ENCODE measurements at regions not wholly inside any gene's neighbourhood (a gene's known extent, or its start where the extent isn't known, plus 50 kb on each side); places are given as distances from the start of the nearest gene placed in this dataset.

DNA sequence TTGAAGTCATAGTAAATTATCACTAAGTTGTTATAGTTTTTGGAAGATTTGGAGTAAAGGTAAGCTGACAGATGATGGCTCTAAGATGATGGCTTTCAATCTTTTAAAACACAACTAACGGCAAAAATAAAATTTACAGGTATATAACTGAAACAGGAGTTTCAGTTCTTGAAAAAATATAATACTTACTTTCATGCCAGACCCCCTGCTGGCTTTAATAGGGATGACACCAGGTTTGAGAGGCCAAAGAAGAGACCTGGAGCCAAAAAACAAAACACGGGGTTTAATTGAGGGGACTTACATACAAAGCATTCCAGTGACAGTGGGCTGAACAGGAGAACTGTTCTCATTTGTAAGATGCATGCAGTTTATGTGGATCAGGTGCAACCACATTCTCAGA lies 301.7 kb upstream of the PCSK5 start:
- intact Hi-C loops (cut with DNase I) = no loop called here
- DNase-seq = no peak

DNA sequence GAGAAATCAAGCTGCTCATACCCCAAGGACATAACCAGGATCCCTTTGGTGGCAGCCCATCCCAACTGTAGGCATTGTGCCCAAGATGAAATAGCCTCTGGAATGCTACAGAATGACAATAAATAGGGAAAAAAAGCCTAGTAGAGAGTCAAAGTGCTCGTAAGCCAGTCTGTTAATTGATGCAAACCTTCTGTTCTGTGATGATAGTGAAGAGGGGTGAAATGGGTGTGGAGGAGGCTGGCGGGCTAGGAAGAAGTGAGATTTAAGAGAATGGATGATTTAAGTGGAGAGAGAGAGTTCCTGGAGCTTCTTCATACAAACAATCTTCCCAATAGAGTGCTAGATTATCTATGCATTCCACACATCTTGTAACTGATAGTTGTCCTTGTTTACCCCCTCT lies 301.0 kb upstream of the PCSK5 start:
- DNase-seq = no peak
- intact Hi-C loops (cut with DNase I) = no loop called here

DNA sequence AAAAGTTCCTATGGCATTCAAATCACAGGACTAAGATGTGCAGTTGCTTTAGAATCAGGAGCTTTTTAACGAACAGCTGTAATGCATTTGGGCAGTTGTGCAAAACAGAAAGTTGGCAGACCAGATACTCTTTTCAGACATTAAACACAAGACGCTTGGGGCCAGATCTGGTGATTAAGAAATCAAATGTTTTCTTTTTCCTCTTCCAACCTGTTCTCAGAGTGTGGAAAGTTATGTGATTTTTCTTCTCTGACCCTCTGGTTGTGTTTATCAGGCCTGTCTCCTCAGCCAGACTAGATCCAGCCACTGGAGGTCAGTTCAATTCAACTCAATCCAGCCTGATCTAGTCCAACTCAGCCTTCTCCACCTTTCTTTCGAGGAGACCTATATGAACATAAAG lies 298.5 kb upstream of the PCSK5 start:
- DNase-seq = no peak
- intact Hi-C loops (cut with DNase I) = no loop called here

DNA sequence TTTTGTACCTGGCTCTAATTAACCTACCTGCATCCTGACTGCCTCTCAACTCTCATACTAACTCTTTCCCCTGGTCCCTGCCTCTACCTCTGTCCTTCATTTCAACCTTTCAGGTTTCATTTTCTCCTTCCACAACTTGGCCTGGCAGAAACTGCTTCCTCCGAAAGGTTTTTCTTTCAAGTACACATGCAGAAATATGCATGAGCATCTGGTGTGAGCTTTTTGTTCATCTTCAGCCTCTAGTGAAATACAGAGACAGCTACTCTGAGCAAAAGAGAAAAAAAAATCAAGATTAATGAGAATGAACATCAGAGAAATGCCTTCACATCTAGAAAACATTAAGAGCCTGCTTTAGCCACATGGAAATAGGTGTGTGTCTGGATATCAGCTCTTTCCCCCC lies 297.9 kb upstream of the PCSK5 start:
- DNase-seq = no peak
- intact Hi-C loops (cut with DNase I) = no loop called here

DNA sequence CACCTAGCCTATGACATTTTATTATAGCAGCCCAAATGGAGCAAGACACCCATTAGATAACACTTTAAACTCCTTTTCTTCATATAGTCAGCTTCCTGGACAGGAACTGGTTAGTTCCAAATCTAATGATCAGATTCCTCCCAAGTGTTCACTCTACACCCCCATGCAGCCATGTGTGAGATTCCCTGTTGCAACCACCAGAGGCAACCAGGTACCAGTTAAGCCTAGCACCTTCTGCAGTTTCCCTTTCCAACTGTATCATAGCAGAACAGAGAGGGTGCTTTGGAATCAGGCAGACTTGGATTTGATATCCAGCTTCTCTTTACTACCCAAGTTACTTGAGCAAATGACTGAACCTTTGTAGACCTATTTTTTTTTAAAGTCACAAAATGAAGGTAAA lies 296.6 kb upstream of the PCSK5 start:
- intact Hi-C loops (cut with DNase I) = no loop called here
- DNase-seq = no peak

DNA sequence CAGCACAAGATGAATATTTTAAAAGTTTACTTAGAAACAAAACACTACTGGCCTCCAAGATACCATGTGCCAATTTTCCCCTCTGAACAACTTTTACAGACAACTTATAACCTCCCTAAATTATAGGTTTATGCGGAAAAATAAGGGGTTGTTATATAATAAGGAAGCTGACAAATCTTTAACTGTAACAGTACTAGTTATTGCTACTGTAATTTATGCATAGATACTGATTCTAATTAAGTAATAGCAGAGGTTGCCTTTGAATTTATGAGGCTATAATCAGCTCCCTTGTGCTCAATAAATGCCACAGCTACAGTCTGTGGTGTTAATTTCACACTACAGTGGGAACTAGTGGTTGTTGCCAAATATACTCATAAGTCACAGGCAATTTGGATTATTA lies 291.3 kb upstream of the PCSK5 start:
- intact Hi-C loops (cut with DNase I) = no loop called here
- DNase-seq = no peak

DNA sequence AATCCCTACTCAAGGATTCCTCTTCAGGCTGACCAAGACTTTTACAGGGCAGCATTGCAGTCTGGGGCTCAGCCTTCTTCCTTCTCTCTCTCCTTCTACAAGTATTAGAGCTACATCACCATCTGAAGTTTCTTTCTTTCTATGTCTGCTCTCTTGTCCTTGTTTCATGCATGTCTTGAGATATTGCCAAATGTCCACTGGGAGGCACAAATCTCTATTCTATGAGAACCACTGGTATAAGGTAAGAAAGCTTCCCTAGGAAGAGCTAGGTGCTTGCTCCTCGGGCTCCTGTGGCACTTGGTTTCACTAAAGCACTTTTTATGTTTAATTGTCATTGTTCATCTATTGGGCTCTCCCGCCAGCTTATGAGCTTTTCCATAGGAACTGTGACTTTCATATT lies 289.2 kb upstream of the PCSK5 start:
- intact Hi-C loops (cut with DNase I) = no loop called here
- DNase-seq = no peak

DNA sequence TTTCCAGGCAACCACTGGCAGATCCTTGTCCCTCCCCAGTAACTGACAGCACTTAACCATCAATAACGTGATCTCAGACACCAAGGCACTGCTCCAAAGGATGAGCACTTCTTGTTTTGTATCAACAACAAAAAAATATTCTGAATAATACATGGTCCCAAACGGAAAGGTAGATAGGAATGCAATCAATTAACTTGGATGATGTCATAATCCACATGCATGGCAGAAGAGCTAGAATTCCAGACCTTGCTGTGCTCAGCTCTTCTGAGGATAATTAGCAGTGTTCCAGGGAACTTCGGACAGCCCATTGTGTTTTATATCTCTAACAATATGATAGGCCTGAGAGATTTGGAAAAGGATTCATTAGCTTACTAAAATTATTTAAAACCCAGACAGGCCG lies 288.4 kb upstream of the PCSK5 start:
- DNase-seq = no peak
- intact Hi-C loops (cut with DNase I) = no loop called here

DNA sequence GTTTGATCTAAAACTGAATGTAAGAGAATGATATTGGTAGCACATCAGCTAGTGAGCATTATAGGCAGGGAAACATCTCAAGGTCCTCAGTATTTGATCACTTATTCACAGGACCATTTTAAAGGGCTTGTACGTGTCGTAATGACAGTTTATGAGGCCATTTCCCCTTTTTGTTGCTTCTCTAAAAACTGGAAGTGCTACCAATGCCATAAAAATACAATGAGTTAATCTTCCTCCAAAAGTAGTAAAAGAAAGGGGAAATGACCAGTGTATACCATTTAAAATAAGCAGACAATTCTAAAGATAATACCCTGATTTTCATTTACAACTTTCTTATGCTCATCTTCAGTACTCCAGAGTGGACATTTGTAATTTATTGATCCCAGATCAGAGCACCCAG lies 285.8 kb upstream of the PCSK5 start:
- intact Hi-C loops (cut with DNase I) = no loop called here
- no peak for DNase-seq

DNA sequence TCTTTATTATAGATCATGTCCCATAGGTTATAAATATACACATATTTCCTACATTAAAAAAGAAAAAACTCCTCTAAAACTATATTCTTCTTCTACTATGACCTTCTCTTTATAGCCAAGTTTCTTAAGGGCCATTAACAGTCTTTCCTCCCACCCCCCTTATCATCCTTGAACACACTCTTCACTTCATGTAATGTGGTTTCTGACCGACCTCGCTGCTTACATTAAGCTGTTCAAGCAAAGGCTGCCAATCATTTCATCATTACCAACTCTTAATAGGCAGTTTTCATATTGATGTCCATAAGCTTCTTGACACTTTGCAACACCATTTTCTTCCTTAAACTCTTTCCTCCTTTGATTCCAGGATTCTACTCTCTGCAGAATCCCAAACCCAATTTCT lies 283.0 kb upstream of the PCSK5 start:
- intact Hi-C loops (cut with DNase I) = no loop called here
- DNase-seq = no peak

DNA sequence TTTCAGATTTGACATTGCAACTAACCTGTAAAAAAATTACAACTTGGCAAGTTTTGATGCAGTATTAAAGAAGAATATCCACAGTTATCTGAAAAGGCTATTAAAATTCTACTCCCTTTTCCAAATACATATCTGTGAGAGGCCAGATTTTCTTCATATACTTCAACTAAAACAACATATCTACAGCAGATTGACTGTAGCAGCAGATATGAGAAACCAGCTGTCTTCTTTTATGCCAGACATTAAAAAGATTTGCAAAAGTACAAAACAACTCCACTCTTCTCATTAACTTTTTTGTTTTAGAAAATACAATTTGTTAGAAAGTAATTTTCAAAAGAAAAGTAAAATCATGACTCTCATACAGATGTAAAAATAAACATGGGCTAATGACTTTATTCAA lies 281.1 kb upstream of the PCSK5 start:
- intact Hi-C loops (cut with DNase I) = no loop called here

DNA sequence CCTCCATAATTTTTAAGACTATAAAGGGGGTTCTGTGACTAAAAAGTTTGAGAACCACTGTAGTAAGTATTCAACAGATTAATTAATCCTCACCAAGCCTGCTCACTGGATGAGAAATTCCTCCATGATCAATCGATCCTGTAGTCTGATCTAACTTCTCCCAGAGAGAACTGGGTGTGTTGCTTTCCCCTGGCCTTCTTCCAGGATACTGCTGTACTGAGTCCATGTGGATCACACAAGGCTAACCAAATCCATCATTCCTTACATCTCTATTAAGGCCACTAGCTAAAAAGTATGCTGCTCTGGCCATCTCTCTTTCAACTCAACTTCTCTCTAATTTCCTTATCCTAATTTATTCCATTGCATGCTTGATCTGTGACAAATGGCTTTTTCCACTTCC lies 280.2 kb upstream of the PCSK5 start:
- no peak for DNase-seq
- intact Hi-C loops (cut with DNase I) = no loop called here

More for the DNA sequence above, 281.1 kb upstream of the PCSK5 start:
- no peak for DNase-seq

DNA sequence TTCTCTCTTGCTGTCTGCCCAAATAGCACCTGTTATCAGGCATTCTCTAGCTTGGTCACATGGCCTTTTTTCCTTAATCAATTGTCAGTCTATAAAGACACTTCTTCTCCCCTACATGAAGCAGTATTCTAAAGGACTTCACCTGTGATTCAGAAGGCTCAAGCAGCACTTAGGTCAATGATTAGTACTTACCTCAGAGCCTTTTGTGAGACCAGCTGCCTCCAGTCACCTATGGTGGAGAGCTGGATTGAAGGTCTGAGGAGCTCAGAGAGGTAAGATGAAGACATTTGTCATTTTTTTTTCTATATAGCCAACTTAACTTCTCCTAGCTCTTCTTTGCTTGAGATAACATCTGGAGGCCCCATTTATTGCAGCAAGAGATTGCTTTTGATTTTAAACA lies 278.3 kb upstream of the PCSK5 start:
- intact Hi-C loops (cut with DNase I) = no loop called here
- DNase-seq = no peak

DNA sequence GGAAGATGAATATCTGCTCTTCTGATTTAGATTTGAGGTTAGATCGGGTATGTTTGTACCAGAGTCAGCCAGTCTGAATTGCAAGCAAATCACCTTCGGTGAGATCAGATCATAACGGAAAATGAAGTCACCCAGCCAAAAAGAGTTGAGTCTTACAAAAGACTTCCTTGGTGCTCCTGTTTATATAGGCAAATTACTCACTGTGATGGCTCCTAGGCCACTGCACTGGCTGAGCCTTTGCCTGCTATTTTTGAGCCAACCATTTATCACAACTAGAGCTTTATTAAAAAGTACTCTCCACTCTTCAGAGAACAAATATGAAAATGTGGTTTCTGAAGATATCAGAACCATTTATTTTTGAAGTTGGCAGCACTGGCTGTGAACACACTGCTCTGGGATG lies 277.7 kb upstream of the PCSK5 start:
- intact Hi-C loops (cut with DNase I) = no loop called here
- DNase-seq = no peak

DNA sequence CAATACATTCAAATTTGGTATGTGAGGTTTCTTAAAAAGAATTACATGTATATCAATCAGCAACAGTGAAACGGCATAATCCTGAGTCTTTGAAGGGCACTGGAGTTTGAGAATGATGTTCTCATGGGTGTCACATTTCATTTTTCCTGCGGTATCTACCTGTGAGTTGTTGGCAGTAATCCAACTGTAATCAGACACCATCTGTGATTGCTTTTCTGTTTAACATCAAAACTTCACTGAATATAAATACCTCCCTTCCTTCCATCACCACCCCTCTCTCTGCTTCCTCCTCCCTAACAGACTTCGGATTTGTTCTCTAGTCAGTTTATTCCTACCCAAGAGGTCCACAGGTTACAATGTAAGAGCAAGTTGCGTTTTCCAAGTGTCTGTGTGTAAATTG lies 275.2 kb upstream of the PCSK5 start:
- intact Hi-C loops (cut with DNase I) = no loop called here

DNA sequence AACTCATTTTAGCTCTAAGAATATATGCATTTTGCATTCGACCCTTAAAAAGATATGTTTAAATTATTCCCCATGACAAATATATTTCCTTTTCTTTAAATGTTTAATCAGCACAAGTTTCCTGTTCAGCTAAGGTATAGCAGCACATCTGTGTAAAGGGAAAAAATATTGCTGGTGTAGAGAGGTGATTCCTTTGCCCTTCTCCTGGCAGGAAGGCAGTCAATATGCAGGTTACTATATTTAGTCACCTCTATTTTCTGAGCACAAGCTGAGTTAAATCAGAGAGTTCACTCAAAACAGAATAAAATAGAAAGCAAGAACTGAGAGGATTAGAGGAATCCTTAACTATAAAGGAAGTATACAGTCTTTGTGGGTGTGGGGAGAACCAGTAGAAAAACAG lies 274.4 kb upstream of the PCSK5 start:
- intact Hi-C loops (cut with DNase I) = no loop called here
- DNase-seq = no peak

More for the DNA sequence above, 275.2 kb upstream of the PCSK5 start:
- DNase-seq = no peak

DNA sequence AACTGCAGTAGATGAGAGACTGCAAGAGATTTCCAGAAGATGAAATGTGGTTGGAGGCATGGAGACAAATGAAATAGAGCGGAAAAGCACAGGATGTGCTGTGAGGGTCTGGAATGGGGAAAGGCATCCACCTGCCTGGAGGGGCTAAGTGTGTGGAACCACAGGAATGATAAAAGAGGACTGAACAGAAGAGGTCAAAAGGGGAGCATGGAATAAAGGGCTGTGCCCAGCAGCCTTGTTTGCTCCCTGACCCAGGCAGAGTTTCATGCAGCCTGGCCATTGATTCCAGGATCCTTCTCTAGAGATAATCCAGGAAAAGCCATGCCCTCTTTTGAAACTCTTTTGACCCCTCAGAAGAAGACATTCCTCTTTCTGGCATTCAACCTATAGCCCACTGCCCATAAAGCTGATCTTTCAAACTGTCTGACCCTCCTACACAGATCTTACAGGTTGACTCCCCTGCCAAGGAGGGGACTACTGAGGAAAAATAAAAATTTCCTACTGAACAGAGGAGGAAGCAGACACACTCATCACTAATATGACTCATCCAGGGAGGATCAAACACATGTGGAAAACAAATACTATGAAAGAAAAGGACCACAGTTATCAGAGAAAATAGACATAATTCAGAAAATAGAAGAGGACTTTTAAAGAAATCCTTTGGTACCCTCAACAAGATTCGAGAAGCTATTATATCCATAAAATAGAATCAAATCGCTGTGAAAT lies 273.5 kb upstream of the PCSK5 start:
- no peak for DNase-seq
- intact Hi-C loops (cut with DNase I) = no loop called here

DNA sequence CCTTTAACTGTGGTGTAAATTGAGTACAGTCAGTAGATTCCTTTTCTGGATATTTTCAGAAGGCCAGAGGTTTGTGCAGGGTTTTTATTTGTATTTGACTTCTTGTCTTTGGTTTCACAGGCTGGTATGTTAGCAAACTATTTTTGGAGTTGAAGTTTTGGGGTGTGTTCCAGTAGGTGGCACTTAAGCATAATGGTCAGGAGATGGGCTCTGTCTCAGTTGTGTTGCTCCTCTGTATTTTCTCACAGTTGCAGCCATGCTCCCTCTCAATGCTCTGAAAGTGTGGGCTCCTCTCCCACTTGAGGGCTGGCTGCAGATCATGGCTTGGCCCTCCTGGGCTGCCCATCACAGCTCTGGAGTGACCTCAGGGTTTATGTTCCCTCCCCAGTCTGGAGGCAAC lies 267.0 kb upstream of the PCSK5 start:
- intact Hi-C loops (cut with DNase I) = no loop called here
- DNase-seq = no peak

DNA sequence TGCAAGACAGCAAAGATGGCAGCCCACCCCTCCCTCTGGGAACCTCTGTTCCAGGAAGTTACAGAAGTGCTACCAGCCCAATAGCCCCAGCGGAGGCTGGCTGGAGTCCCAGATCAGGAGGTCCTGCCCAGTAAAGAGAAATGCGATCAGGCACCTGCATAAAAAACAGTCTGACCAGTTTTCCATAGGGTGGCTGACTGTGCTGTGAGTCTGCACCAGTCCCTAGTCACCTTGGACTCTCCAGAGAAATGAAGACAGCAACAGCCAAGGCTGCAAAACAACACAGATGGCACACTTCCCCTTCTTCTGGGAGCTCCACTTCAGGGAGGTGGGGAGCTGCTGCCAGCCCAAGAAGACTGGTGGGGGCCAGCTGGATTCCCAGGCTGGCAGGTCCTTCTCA lies 265.5 kb upstream of the PCSK5 start:
- intact Hi-C loops (cut with DNase I) = no loop called here
- peak in 2 of 42 donors; percentile 9 to 20 for DNase-seq

DNA sequence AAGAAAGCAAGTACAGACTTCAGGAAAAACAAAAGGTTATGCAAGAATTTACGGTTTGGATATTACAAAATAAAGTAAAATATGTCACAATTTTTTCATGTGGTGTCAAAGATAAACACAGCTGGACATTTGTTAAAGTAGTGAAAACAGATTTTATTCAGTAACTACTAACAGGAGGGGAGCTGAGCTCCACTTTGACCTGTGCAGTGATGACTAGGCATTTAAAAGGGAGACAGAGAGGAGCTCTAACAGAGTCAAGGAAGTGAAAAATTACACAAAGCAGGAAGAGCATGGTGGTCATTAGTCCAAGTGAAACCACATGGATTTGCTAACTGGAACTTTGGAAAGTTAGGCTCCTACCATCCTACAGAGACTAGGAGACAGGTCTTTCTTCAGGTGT lies 263.6 kb upstream of the PCSK5 start:
- no peak for DNase-seq
- intact Hi-C loops (cut with DNase I) = no loop called here

DNA sequence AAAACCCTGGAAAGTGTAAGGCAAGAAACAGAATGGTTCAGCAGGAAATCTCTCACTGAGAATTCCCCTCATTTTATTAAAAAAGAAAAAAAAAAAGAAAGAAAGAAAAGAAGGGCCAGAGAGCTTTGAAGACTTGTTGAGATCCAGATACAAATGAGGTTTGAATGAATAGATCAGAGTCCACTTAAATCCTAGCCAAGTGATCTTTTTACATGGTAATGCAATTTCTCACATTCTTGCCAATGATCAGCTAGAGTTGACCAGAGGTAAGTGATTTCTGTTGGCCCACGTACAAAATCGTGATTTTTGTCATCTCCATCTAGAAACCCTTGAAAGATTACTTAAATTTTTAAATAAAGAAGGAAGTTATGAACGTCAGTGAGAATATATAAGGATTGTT lies 261.5 kb upstream of the PCSK5 start:
- intact Hi-C loops (cut with DNase I) = no loop called here
- DNase-seq = no peak

Measured in head of caudate nucleus (tissue), 42 donors.